Kasumi-1 (cell line): ENCODE measurements at regions not wholly inside any gene's neighbourhood (a gene's known extent, or its start where the extent isn't known, plus 50 kb on each side); places are given as distances from the start of the nearest gene placed in this dataset.
"Not testable (repeated sequence)": the region's sequence is repeated elsewhere in the genome, so short reads cannot be mapped to it uniquely, and the experiment has no call there.

ENCODE experiments used
- DNase-seq, 2 experiments: peaks; one replicate each; lab custom pipeline; 2025; lab: John Stamatoyannopoulos, UW

- no peak for DNase-seq
These were observed 146.2 kb upstream of the ROPN1 start for GRCh38 chr3:124138148-124138547.

- no peak for DNase-seq
These were observed 148.8 kb upstream of the ROPN1 start for GRCh38 chr3:124140746-124141145.

- no peak for DNase-seq
These were observed 150.6 kb upstream of the ROPN1 start for GRCh38 chr3:124142389-124142970.

- no peak for DNase-seq
These were observed 151.1 kb upstream of the ROPN1 start for GRCh38 chr3:124143047-124143446.

- no peak for DNase-seq
These were observed 152.3 kb upstream of the ROPN1 start for GRCh38 chr3:124144035-124144814.

GRCh38 chr3:124147429-124147828 lies 155.5 kb upstream of the ROPN1 start:
- no peak for DNase-seq

GRCh38 chr3:124147946-124148345 lies 156.0 kb upstream of the ROPN1 start:
- DNase-seq = no peak

- DNase-seq = no peak
These were observed 157.2 kb upstream of the ROPN1 start for GRCh38 chr3:124149081-124149480.

GRCh38 chr3:124149771-124150170 lies 157.8 kb upstream of the ROPN1 start:
- DNase-seq = no peak

- DNase-seq = not testable (repeated sequence)
These were observed 161.0 kb upstream of the ROPN1 start for GRCh38 chr3:124152891-124153290.

GRCh38 chr3:124156866-124157712 lies 165.2 kb upstream of the ROPN1 start:
- no peak for DNase-seq

- no peak for DNase-seq
These were observed 165.8 kb upstream of the ROPN1 start for GRCh38 chr3:124157748-124158147.

- DNase-seq = no peak
These were observed 166.4 kb upstream of the ROPN1 start for GRCh38 chr3:124158168-124158881.

GRCh38 chr3:124161448-124161847 lies 169.5 kb upstream of the ROPN1 start:
- no peak for DNase-seq

GRCh38 chr3:124163689-124164088 lies 171.8 kb upstream of the ROPN1 start:
- no peak for DNase-seq

GRCh38 chr3:124168271-124168670 lies 176.3 kb upstream of the ROPN1 start:
- DNase-seq = no peak

- DNase-seq = no peak
These were observed 180.4 kb upstream of the ROPN1 start for GRCh38 chr3:124172283-124172682.

- no peak for DNase-seq
These were observed 180.9 kb upstream of the ROPN1 start for GRCh38 chr3:124172816-124173215.

- no peak for DNase-seq
These were observed 182.6 kb upstream of the ROPN1 start for GRCh38 chr3:124174476-124174875.

GRCh38 chr3:124174910-124175874 lies 183.3 kb upstream of the ROPN1 start:
- no peak for DNase-seq

GRCh38 chr3:124177071-124177470 lies 185.1 kb upstream of the ROPN1 start:
- no peak for DNase-seq
